Naive thymus-derived CD4-positive, alpha-beta T cell (primary cell): ENCODE measurements at regions not wholly inside any gene's neighbourhood (a gene's known extent, or its start where the extent isn't known, plus 50 kb on each side); places are given as distances from the start of the nearest gene placed in this dataset.

Experiments
- ATAC-seq: fragments of 150-1000 bp; cut with Tn5 transposase; 2 replicates; pipeline ENCODE4 v1.10.0; 2021; ENCODE audit warnings: mild to moderate bottlenecking, moderate library complexity
- CTCF ChIA-PET: fragments of 350-600 bp; sonication (Branson Sonifier 250); formaldehyde crosslinking; loops from one replicate; lab custom pipeline; 2021; ENCODE audit warnings: antibody characterized with exemption; lab: Charles Lee
- POLR2A ChIA-PET: fragments of 350-600 bp; sonication (Branson Sonifier 250); formaldehyde crosslinking; loops from one replicate; lab custom pipeline; 2021; ENCODE audit warnings: antibody characterized with exemption, inconsistent platforms; lab: Charles Lee
- DNase-seq, 9 donors: peaks; one replicate each; pipeline versions ENCODE4 v3.0.0 to v3.0.0-alpha.2; 2020 to 2022; ENCODE audit warnings: mixed read lengths in 1 of 9
- H3K27ac ChIP-seq: one replicate; pipeline ENCODE4 v1.7.0; 2013; ENCODE audit warnings: mild to moderate bottlenecking, low read depth, low read length, moderate library complexity
- H3K27me3 ChIP-seq, 2 donors: one replicate each; pipeline ENCODE4 v1.7.0; 2013; ENCODE audit warnings: low read length in 2 of 2, mild to moderate bottlenecking in 2 of 2, moderate library complexity in 2 of 2; ENCODE audit not compliant: control insufficient read depth in 2 of 2, insufficient read depth in 2 of 2
- H3K36me3 ChIP-seq, 3 experiments: 1 replicate in 2 of 3; 2 replicates in 1 of 3; pipeline ENCODE4 v1.7.0; 2013; ENCODE audit warnings: low read length in 3 of 3, mild to moderate bottlenecking in 3 of 3, moderate library complexity in 1 of 3; ENCODE audit not compliant: insufficient read depth in 3 of 3, control insufficient read depth in 2 of 3
- H3K4me1 ChIP-seq, 2 donors: one replicate each; pipeline ENCODE4 v1.7.0; 2013; ENCODE audit warnings: low read length in 2 of 2, mild to moderate bottlenecking in 2 of 2, moderate library complexity in 1 of 2; ENCODE audit not compliant: control insufficient read depth in 2 of 2, insufficient read depth in 2 of 2
- H3K4me3 ChIP-seq: 2 replicates; pipeline ENCODE4 v1.7.0; 2013; ENCODE audit warnings: mild to moderate bottlenecking, low read length
- H3K9me3 ChIP-seq, 3 experiments: 1 replicate in 2 of 3; 2 replicates in 1 of 3; pipeline ENCODE4 v1.7.0; 2013; ENCODE audit warnings: low read length in 3 of 3; ENCODE audit not compliant: control insufficient read depth in 2 of 3
- H3K27ac Mint-ChIP-seq, 9 donors: one replicate each; pipeline ENCODE4 v1.8.0; 2020 to 2022; ENCODE audit warnings: mixed read lengths in 9 of 9, mild to moderate bottlenecking in 8 of 9, moderate library complexity in 5 of 9, inconsistent platforms in 2 of 9
- H3K27me3 Mint-ChIP-seq, 5 donors: one replicate each; pipeline ENCODE4 v1.8.0; 2021 to 2022; ENCODE audit warnings: mixed read lengths in 5 of 5, mild to moderate bottlenecking in 1 of 5
- H3K36me3 Mint-ChIP-seq, 5 donors: one replicate each; pipeline ENCODE4 v1.8.0; 2020 to 2022; ENCODE audit warnings: mixed read lengths in 5 of 5, mild to moderate bottlenecking in 3 of 5, inconsistent platforms in 1 of 5
- H3K4me1 Mint-ChIP-seq, 7 donors: one replicate each; pipeline ENCODE4 v1.8.0; 2020 to 2022; ENCODE audit warnings: mixed read lengths in 7 of 7, mild to moderate bottlenecking in 3 of 7, inconsistent platforms in 1 of 7
- H3K4me3 Mint-ChIP-seq, 10 donors: one replicate each; pipeline ENCODE4 v1.8.0; 2020 to 2022; ENCODE audit warnings: mild to moderate bottlenecking in 10 of 10, mixed read lengths in 10 of 10, moderate library complexity in 6 of 10, inconsistent platforms in 2 of 10
- H3K9me3 Mint-ChIP-seq, 11 donors: one replicate each; pipeline ENCODE4 v1.8.0; 2020 to 2022; ENCODE audit warnings: mixed read lengths in 11 of 11, mild to moderate bottlenecking in 4 of 11, inconsistent platforms in 1 of 11, moderate library complexity in 1 of 11
- intact Hi-C, 2 donors: fragments of 100-400 bp; cut with micrococcal nuclease; formaldehyde crosslinking; loops; one replicate each; pipeline ENCODE4 v1.15.1; 2023

GRCh38 chr10:8617792-8618191, 563.3 kb downstream of the GATA3 start:
- H3K27ac Mint-ChIP-seq = no peak overlapping the region
- peaks cover 0 to 4% (median 0%) of the 10 kb centered on the region in 11 donors for H3K9me3 Mint-ChIP-seq
- peaks cover 0 to 13% (median 4%) of the 10 kb centered on the region in 5 donors for H3K27me3 Mint-ChIP-seq

GRCh38 chr10:8618834-8619233, 564.3 kb downstream of the GATA3 start:
- Mint-ChIP-seq H3K27ac (no peak overlapping the region), H3K27me3 (peaks cover 0 to 13% (median 4%) of the 10 kb centered on the region in 5 donors), H3K36me3 (no peaks in the 10 kb centered on the region), H3K4me3 (no peak overlapping the region), H3K4me1 (peaks cover 0 to 15% (median 10%) of the 10 kb centered on the region in 7 donors), H3K9me3 (peaks cover 0 to 8% (median 0%) of the 10 kb centered on the region in 11 donors)
- Histone ChIP-seq H3K9me3 (no peaks in the 10 kb centered on the region), H3K36me3 (no peaks in the 10 kb centered on the region), H3K27ac (no peak overlapping the region), H3K27me3 (no peaks in the 10 kb centered on the region), H3K4me1 (peaks cover 0 to 7% of the 10 kb centered on the region in 2 donors), H3K4me3 (no peak overlapping the region)
- ATAC-seq (no peak), DNase-seq (no peak)
- intact Hi-C loops = no loop called here
- ChIA-PET POLR2A (no interaction called here), CTCF (no interaction called here)

More at GRCh38 chr10:8617792-8618191, 563.3 kb downstream of the GATA3 start:
- no peaks in the 10 kb centered on the region for H3K9me3 ChIP-seq
- ChIA-PET POLR2A (no interaction called here), CTCF (no interaction called here)
- no peak for DNase-seq
- H3K27me3 ChIP-seq = no peaks in the 10 kb centered on the region
- intact Hi-C loops = no loop called here
- peaks cover 0 to 7% of the 10 kb centered on the region in 2 donors for H3K4me1 ChIP-seq
- H3K27ac ChIP-seq = no peak overlapping the region
- no peak overlapping the region for H3K4me3 ChIP-seq
- H3K36me3 ChIP-seq = no peaks in the 10 kb centered on the region
- no peak for ATAC-seq
- Mint-ChIP-seq H3K4me3 (no peak overlapping the region), H3K4me1 (peaks cover 0 to 15% (median 10%) of the 10 kb centered on the region in 7 donors), H3K36me3 (no peaks in the 10 kb centered on the region)

GRCh38 chr10:8628351-8628750, 573.9 kb downstream of the GATA3 start:
- ChIA-PET CTCF (no interaction called here), POLR2A (no interaction called here)
- ATAC-seq (no peak), DNase-seq (no peak)
- Mint-ChIP-seq H3K4me3 (no peak overlapping the region), H3K27ac (no peak overlapping the region), H3K27me3 (peaks cover 0 to 7% (median 5%) of the 10 kb centered on the region in 5 donors), H3K4me1 (peaks cover 0 to 1% (median 0%) of the 10 kb centered on the region in 7 donors), H3K36me3 (peaks cover 0 to 4% (median 0%) of the 10 kb centered on the region in 5 donors), H3K9me3 (peaks cover 0 to 4% (median 0%) of the 10 kb centered on the region in 11 donors)
- intact Hi-C loops = no loop called here
- Histone ChIP-seq H3K27me3 (no peaks in the 10 kb centered on the region), H3K4me1 (no peaks in the 10 kb centered on the region), H3K4me3 (no peak overlapping the region), H3K9me3 (no peaks in the 10 kb centered on the region), H3K27ac (no peak overlapping the region), H3K36me3 (no peaks in the 10 kb centered on the region)

GRCh38 chr10:8633909-8634308, 579.4 kb downstream of the GATA3 start:
- H3K4me1 Mint-ChIP-seq = peaks cover 0 to 1% (median 0%) of the 10 kb centered on the region in 7 donors
- H3K9me3 Mint-ChIP-seq = peaks cover 0 to 4% (median 0%) of the 10 kb centered on the region in 11 donors
- no peak overlapping the region for H3K27ac ChIP-seq
- no peaks in the 10 kb centered on the region for H3K4me1 ChIP-seq
- ChIA-PET POLR2A (no interaction called here), CTCF (no interaction called here)
- no peaks in the 10 kb centered on the region for H3K9me3 ChIP-seq
- H3K27ac Mint-ChIP-seq = no peak overlapping the region
- H3K36me3 Mint-ChIP-seq = peaks cover 0 to 4% (median 0%) of the 10 kb centered on the region in 5 donors
- DNase-seq = no peak
- ATAC-seq = no peak
- H3K4me3 Mint-ChIP-seq = no peak overlapping the region
- no peaks in the 10 kb centered on the region for H3K27me3 ChIP-seq
- intact Hi-C loops = no loop called here
- H3K36me3 ChIP-seq = no peaks in the 10 kb centered on the region
- no peak overlapping the region for H3K4me3 ChIP-seq
- peaks cover 0 to 11% (median 10%) of the 10 kb centered on the region in 5 donors for H3K27me3 Mint-ChIP-seq

- Mint-ChIP-seq H3K4me1 (peaks cover 0 to 2% (median 0%) of the 10 kb centered on the region in 7 donors), H3K4me3 (no peak overlapping the region), H3K27me3 (peaks cover 0 to 10% (median 2%) of the 10 kb centered on the region in 5 donors), H3K27ac (no peak overlapping the region), H3K9me3 (peaks cover 0 to 5% (median 0%) of the 10 kb centered on the region in 11 donors), H3K36me3 (no peaks in the 10 kb centered on the region)
- no peak for DNase-seq
- Histone ChIP-seq H3K27me3 (no peaks in the 10 kb centered on the region), H3K27ac (no peak overlapping the region), H3K4me3 (no peak overlapping the region), H3K4me1 (no peaks in the 10 kb centered on the region), H3K36me3 (no peaks in the 10 kb centered on the region), H3K9me3 (no peaks in the 10 kb centered on the region)
- ChIA-PET POLR2A (no interaction called here), CTCF (no interaction called here)
- intact Hi-C loops = no loop called here
- no peak for ATAC-seq
Observed at GRCh38 chr10:8636371-8636770, 581.9 kb downstream of the GATA3 start.

GRCh38 chr10:8637640-8638039, 583.2 kb downstream of the GATA3 start:
- DNase-seq = no peak
- H3K27me3 Mint-ChIP-seq = peaks cover 0 to 9% (median 2%) of the 10 kb centered on the region in 5 donors
- H3K4me3 Mint-ChIP-seq = no peak overlapping the region
- H3K36me3 ChIP-seq = no peaks in the 10 kb centered on the region
- no peaks in the 10 kb centered on the region for H3K9me3 ChIP-seq
- H3K27ac ChIP-seq = no peak overlapping the region
- H3K4me3 ChIP-seq = no peak overlapping the region
- no peaks in the 10 kb centered on the region for H3K4me1 ChIP-seq
- no peaks in the 10 kb centered on the region for H3K36me3 Mint-ChIP-seq
- POLR2A ChIA-PET = no interaction called here
- H3K27ac Mint-ChIP-seq = no peak overlapping the region
- no peaks in the 10 kb centered on the region for H3K27me3 ChIP-seq
- H3K9me3 Mint-ChIP-seq = peaks cover 0 to 15% (median 7%) of the 10 kb centered on the region in 11 donors
- intact Hi-C loops = no loop called here
- H3K4me1 Mint-ChIP-seq = peaks cover 0 to 2% (median 0%) of the 10 kb centered on the region in 7 donors
- no peak for ATAC-seq
- CTCF ChIA-PET = no interaction called here

- peaks cover 0 to 8% (median 6%) of the 10 kb centered on the region in 5 donors for H3K27me3 Mint-ChIP-seq
- intact Hi-C loops = no loop called here
- Histone ChIP-seq H3K36me3 (no peaks in the 10 kb centered on the region), H3K27me3 (no peaks in the 10 kb centered on the region), H3K9me3 (no peaks in the 10 kb centered on the region), H3K27ac (no peak overlapping the region), H3K4me3 (no peak overlapping the region), H3K4me1 (no peaks in the 10 kb centered on the region)
- ChIA-PET CTCF (no interaction called here), POLR2A (interaction anchor here (1.0 kb wide), 1 partner anchor 86 kb away, joined by 5 read pairs; no protein-coding TSS in a partner anchor)
- DNase-seq = no peak
- H3K36me3 Mint-ChIP-seq = no peaks in the 10 kb centered on the region
- H3K4me1 Mint-ChIP-seq = peaks cover 0 to 2% (median 0%) of the 10 kb centered on the region in 7 donors
- no peak overlapping the region for H3K4me3 Mint-ChIP-seq
- no peak overlapping the region for H3K27ac Mint-ChIP-seq
- ATAC-seq = no peak
- peaks cover 0 to 15% (median 10%) of the 10 kb centered on the region in 11 donors for H3K9me3 Mint-ChIP-seq
Observed at GRCh38 chr10:8638088-8638672, 583.7 kb downstream of the GATA3 start.
